OCI-LY7 (cell line): ENCODE measurements at regions not wholly inside any gene's neighbourhood (a gene's known extent, or its start where the extent isn't known, plus 50 kb on each side); places are given as distances from the start of the nearest gene placed in this dataset.
"Not testable (repeated sequence)": the region's sequence is repeated elsewhere in the genome, so short reads cannot be mapped to it uniquely, and the experiment has no call there.

ENCODE experiments used
- CTCF ChIP-seq: fragments of 200-600 bp; sonication (generic); conservative IDR thresholded peaks from 2 replicates; pipeline ENCODE4 v1.5.1; 2014; ENCODE audit warnings: mild to moderate bottlenecking, antibody characterized with exemption, low read length, moderate library complexity, mixed read lengths
- EZH2phosphoT487 ChIP-seq: fragments of 200-600 bp; sonication (generic); IDR thresholded peaks from 2 replicates; pipeline ENCODE4 v1.6.1; 2018; ENCODE audit warnings: low read depth, borderline replicate concordance, mild to moderate bottlenecking, mixed run types, antibody characterized with exemption, low read length, moderate library complexity, mixed read lengths

GRCh38 chr16:32937929-32938328, 256.1 kb upstream of the TP53TG3C start:
- TF ChIP-seq CTCF, EZH2phosphoT487: not testable (repeated sequence)
